ENCODE measurements at regions not wholly inside any gene's neighbourhood (a gene's known extent, or its start where the extent isn't known, plus 50 kb on each side); places are given as distances from the start of the nearest gene placed in this dataset.

- TF ChIP-seq, protein P1, sequence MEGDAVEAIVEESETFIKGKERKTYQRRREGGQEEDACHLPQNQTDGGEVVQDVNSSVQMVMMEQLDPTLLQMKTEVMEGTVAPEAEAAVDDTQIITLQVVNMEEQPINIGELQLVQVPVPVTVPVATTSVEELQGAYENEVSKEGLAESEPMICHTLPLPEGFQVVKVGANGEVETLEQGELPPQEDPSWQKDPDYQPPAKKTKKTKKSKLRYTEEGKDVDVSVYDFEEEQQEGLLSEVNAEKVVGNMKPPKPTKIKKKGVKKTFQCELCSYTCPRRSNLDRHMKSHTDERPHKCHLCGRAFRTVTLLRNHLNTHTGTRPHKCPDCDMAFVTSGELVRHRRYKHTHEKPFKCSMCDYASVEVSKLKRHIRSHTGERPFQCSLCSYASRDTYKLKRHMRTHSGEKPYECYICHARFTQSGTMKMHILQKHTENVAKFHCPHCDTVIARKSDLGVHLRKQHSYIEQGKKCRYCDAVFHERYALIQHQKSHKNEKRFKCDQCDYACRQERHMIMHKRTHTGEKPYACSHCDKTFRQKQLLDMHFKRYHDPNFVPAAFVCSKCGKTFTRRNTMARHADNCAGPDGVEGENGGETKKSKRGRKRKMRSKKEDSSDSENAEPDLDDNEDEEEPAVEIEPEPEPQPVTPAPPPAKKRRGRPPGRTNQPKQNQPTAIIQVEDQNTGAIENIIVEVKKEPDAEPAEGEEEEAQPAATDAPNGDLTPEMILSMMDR (IDR thresholded peaks at IDR 0.05; ENCODE audit: low read length) = no peak
- no peak for TF ChIP-seq EZH2 (IDR thresholded peaks at IDR 0.05; ENCODE audit: borderline replicate concordance, low read length)
Observed at GRCh38 chr6:44698602-44699001, 311.1 kb downstream of the CDC5L start.

Measured in OCI-LY1 (cell line).